ENCODE measurements at regions not wholly inside any gene's neighbourhood (a gene's known extent, or its start where the extent isn't known, plus 50 kb on each side); places are given as distances from the start of the nearest gene placed in this dataset.

GRCh38 chrX:125769628-125770027 lies 396.5 kb downstream of the DCAF12L2 start:
- TF ChIP-seq POLR2A (IDR thresholded peaks at IDR 0.05) (no peak), EP300 (IDR thresholded peaks at IDR 0.05) (no peak), CTCF (IDR thresholded peaks at IDR 0.05) (no peak)
- no peak overlapping the region for H3K4me3 ChIP-seq
- H3K36me3 ChIP-seq, result no peaks in the 10 kb centered on the region
- H3K27me3 ChIP-seq, result no peaks in the 10 kb centered on the region
- no peak overlapping the region for H3K27ac ChIP-seq
- H3K4me1 ChIP-seq (ENCODE audit: insufficient read depth), result no peaks in the 10 kb centered on the region
- WGBS, 3 donors, result 48 to 65% (median 50%) methylated on average over 2 of the region's 2 CpGs
- H3K9me3 ChIP-seq, result no peaks in the 10 kb centered on the region
- DNase-seq, result no peak
- intact Hi-C loops (cut with DNase I), result no loop called here

GRCh38 chrX:125778261-125778660 lies 387.8 kb downstream of the DCAF12L2 start:
- Histone ChIP-seq H3K4me1 (ENCODE audit: insufficient read depth) (no peaks in the 10 kb centered on the region), H3K27me3 (no peaks in the 10 kb centered on the region), H3K27ac (no peak overlapping the region), H3K36me3 (no peaks in the 10 kb centered on the region), H3K9me3 (no peaks in the 10 kb centered on the region), H3K4me3 (no peak overlapping the region)
- WGBS, 3 donors, result 62 to 71% (median 65%) methylated on average over 3 of the region's 3 CpGs
- intact Hi-C loops (cut with DNase I), result loop anchor here in 1 of 4 donors (5.0 kb wide), 1 partner anchor 1456 kb away; no protein-coding TSS in a partner anchor
- TF ChIP-seq CTCF (IDR thresholded peaks at IDR 0.05), result no peak
- no peak for TF ChIP-seq EP300 (IDR thresholded peaks at IDR 0.05)
- TF ChIP-seq POLR2A (IDR thresholded peaks at IDR 0.05), result no peak
- DNase-seq, result no peak

GRCh38 chrX:125782184-125782583 lies 383.9 kb downstream of the DCAF12L2 start:
- no peak overlapping the region for H3K27ac ChIP-seq
- no peaks in the 10 kb centered on the region for H3K27me3 ChIP-seq
- no peak overlapping the region for H3K4me3 ChIP-seq
- WGBS, 3 donors, result 37 to 60% (median 54%) methylated on average over 2 of the region's 2 CpGs
- no peaks in the 10 kb centered on the region for H3K9me3 ChIP-seq
- intact Hi-C loops (cut with DNase I), result no loop called here
- no peaks in the 10 kb centered on the region for H3K4me1 ChIP-seq (ENCODE audit: insufficient read depth)
- no peaks in the 10 kb centered on the region for H3K36me3 ChIP-seq
- no peak for DNase-seq
- TF ChIP-seq CTCF (IDR thresholded peaks at IDR 0.05) (no peak), EP300 (IDR thresholded peaks at IDR 0.05) (no peak), POLR2A (IDR thresholded peaks at IDR 0.05) (no peak)

GRCh38 chrX:125786316-125786715 lies 379.8 kb downstream of the DCAF12L2 start:
- DNase-seq, result no peak
- Histone ChIP-seq H3K27me3 (no peaks in the 10 kb centered on the region), H3K9me3 (no peaks in the 10 kb centered on the region), H3K4me3 (no peak overlapping the region), H3K4me1 (ENCODE audit: insufficient read depth) (no peaks in the 10 kb centered on the region), H3K27ac (no peak overlapping the region), H3K36me3 (no peaks in the 10 kb centered on the region)
- TF ChIP-seq CTCF (IDR thresholded peaks at IDR 0.05) (no peak), EP300 (IDR thresholded peaks at IDR 0.05) (no peak), POLR2A (IDR thresholded peaks at IDR 0.05) (no peak)
- 21 to 40% (median 24%) methylated on average over 2 of the region's 2 CpGs for WGBS, 3 donors
- intact Hi-C loops (cut with DNase I), result no loop called here

GRCh38 chrX:125791787-125792186 lies 374.3 kb downstream of the DCAF12L2 start:
- Histone ChIP-seq H3K9me3 (no peaks in the 10 kb centered on the region), H3K36me3 (no peaks in the 10 kb centered on the region), H3K27me3 (no peaks in the 10 kb centered on the region), H3K4me1 (ENCODE audit: insufficient read depth) (no peaks in the 10 kb centered on the region), H3K4me3 (no peak overlapping the region), H3K27ac (no peak overlapping the region)
- TF ChIP-seq CTCF (IDR thresholded peaks at IDR 0.05) (no peak), EP300 (IDR thresholded peaks at IDR 0.05) (no peak), POLR2A (IDR thresholded peaks at IDR 0.05) (no peak)
- WGBS, 3 donors, result 42 to 53% (median 47%) methylated on average over 4 of the region's 4 CpGs
- DNase-seq, result no peak
- intact Hi-C loops (cut with DNase I), result no loop called here

Data from ovary (tissue), 7 donors.